OCI-LY1 (cell line): ENCODE measurements at regions not wholly inside any gene's neighbourhood (a gene's known extent, or its start where the extent isn't known, plus 50 kb on each side); places are given as distances from the start of the nearest gene placed in this dataset.

Experiments used
- H2AFZ ChIP-seq: fragments of 200-600 bp; sonication (generic), shearing (Covaris generic); 2 replicates; pipeline ENCODE4 v1.6.0; 2014; ENCODE audit warnings: antibody characterized with exemption, mild to moderate bottlenecking, low read length
- H3F3A ChIP-seq: fragments of 200-600 bp; sonication (generic), shearing (Covaris generic); 2 replicates; pipeline ENCODE4 v1.6.0; 2014; ENCODE audit warnings: mild to moderate bottlenecking, antibody characterized with exemption, low read length, moderate library complexity; ENCODE audit not compliant: insufficient read depth
- H3K27ac ChIP-seq: fragments of 200-600 bp; sonication (generic); 2 replicates; pipeline ENCODE4 v1.5.1; 2014; ENCODE audit warnings: low read length, mixed run types, mild to moderate bottlenecking, low read depth; ENCODE audit not compliant: poor library complexity, severe bottlenecking
- H3K27me3 ChIP-seq: fragments of 200-600 bp; sonication (generic); 2 replicates; pipeline ENCODE4 v1.6.0; 2014; ENCODE audit warnings: antibody characterized with exemption, mild to moderate bottlenecking, low read length, moderate library complexity; ENCODE audit not compliant: insufficient read depth
- H3K36me3 ChIP-seq: fragments of 200-600 bp; sonication (generic); 2 replicates; pipeline ENCODE4 v1.6.1; 2014; ENCODE audit warnings: mild to moderate bottlenecking, antibody characterized with exemption, low read length, moderate library complexity, mixed read lengths; ENCODE audit not compliant: insufficient read depth
- H3K4me1 ChIP-seq: fragments of 200-600 bp; sonication (generic); 2 replicates; pipeline ENCODE4 v1.5.1; 2014; ENCODE audit warnings: mild to moderate bottlenecking, low read length, moderate library complexity; ENCODE audit not compliant: insufficient read depth, severe bottlenecking
- H3K4me2 ChIP-seq: fragments of 200-600 bp; sonication (generic), shearing (Covaris generic); 2 replicates; pipeline ENCODE4 v1.6.1; 2014; ENCODE audit warnings: low read length
- H3K4me3 ChIP-seq: fragments of 200-600 bp; sonication (generic); 2 replicates; pipeline ENCODE4 v1.5.1; 2014; ENCODE audit warnings: low read length, low read depth, mild to moderate bottlenecking, mixed read lengths; ENCODE audit not compliant: poor library complexity, severe bottlenecking
- H3K79me2 ChIP-seq: fragments of 200-600 bp; shearing (Covaris generic); 2 replicates; pipeline ENCODE4 v1.6.1; 2016; ENCODE audit warnings: mixed run types, low read length, mixed read lengths; ENCODE audit not compliant: insufficient read depth
- H3K9ac ChIP-seq: fragments of 200-600 bp; sonication (generic), shearing (Covaris generic); 2 replicates; pipeline ENCODE4 v1.6.1; 2014; ENCODE audit warnings: mild to moderate bottlenecking, low read length, mixed read lengths
- H3K9me2 ChIP-seq: fragments of 200-600 bp; sonication (generic), shearing (Covaris generic); 2 replicates; pipeline ENCODE4 v1.6.1; 2014; ENCODE audit warnings: low read depth, mild to moderate bottlenecking, low read length, mixed read lengths
- H3K9me3 ChIP-seq: fragments of 200-600 bp; shearing (Covaris generic); 2 replicates; pipeline ENCODE4 v1.6.1; 2014; ENCODE audit warnings: low read length, mixed read lengths
- H4K20me1 ChIP-seq: fragments of 200-600 bp; sonication (generic), shearing (Covaris generic); 2 replicates; pipeline ENCODE4 v1.6.0; 2016; ENCODE audit warnings: mild to moderate bottlenecking, low read length; ENCODE audit not compliant: insufficient read depth
- CTCF ChIP-seq: fragments of 200-600 bp; sonication (generic), shearing (Covaris generic); IDR thresholded peaks from 2 replicates; pipeline ENCODE4 v1.5.1; 2017; ENCODE audit warnings: mild to moderate bottlenecking, antibody characterized with exemption, low read length, moderate library complexity, mixed read lengths
- EZH2 ChIP-seq: fragments of 200-600 bp; sonication (generic), shearing (Covaris generic); IDR thresholded peaks from 2 replicates; pipeline ENCODE4 v1.8.0; 2017; ENCODE audit warnings: borderline replicate concordance, mixed run types, mild to moderate bottlenecking, antibody characterized with exemption, low read length, moderate library complexity, mixed read lengths

- no peaks in the 10 kb centered on the region for H4K20me1 ChIP-seq
- TF ChIP-seq EZH2: no peak
- peak; percentile 45; the same call in 1 of the 2 replicates for TF ChIP-seq CTCF
- no peak overlapping the region for H3K4me3 ChIP-seq
- H3K9me2 ChIP-seq: no peaks in the 10 kb centered on the region
- H3K36me3 ChIP-seq: no peaks in the 10 kb centered on the region
- no peak overlapping the region for H3K4me2 ChIP-seq
- no peaks in the 10 kb centered on the region for H3K27me3 ChIP-seq
- no peaks in the 10 kb centered on the region for H3F3A ChIP-seq
- H3K4me1 ChIP-seq: no peaks in the 10 kb centered on the region
- no peak overlapping the region for H3K27ac ChIP-seq
- H3K79me2 ChIP-seq: no peaks in the 10 kb centered on the region
- H3K9me3 ChIP-seq: no peaks in the 10 kb centered on the region
- no peak overlapping the region for H2AFZ ChIP-seq
- H3K9ac ChIP-seq: no peak overlapping the region
These were observed 346.6 kb downstream of the CENPC start for GRCh38 chr4:67198727-67199126.

- Histone ChIP-seq H3K9me2 (no peaks in the 10 kb centered on the region), H3K79me2 (no peaks in the 10 kb centered on the region), H2AFZ (no peak overlapping the region), H3K27ac (no peak overlapping the region), H3K36me3 (no peaks in the 10 kb centered on the region), H3K9me3 (no peaks in the 10 kb centered on the region), H3K9ac (no peak overlapping the region), H3K4me1 (no peaks in the 10 kb centered on the region), H3F3A (no peaks in the 10 kb centered on the region), H3K4me2 (no peak overlapping the region), H4K20me1 (no peaks in the 10 kb centered on the region), H3K27me3 (no peaks in the 10 kb centered on the region), H3K4me3 (no peak overlapping the region)
- TF ChIP-seq EZH2: no peak
These were observed 377.5 kb downstream of the CENPC start for GRCh38 chr4:67167849-67168248.

GRCh38 chr4:67162690-67163089 lies 382.6 kb downstream of the CENPC start:
- H3K4me2 ChIP-seq: no peak overlapping the region
- no peaks in the 10 kb centered on the region for H3K27me3 ChIP-seq
- no peaks in the 10 kb centered on the region for H3K36me3 ChIP-seq
- H3F3A ChIP-seq: no peaks in the 10 kb centered on the region
- H3K4me1 ChIP-seq: no peaks in the 10 kb centered on the region
- H3K9me3 ChIP-seq: no peaks in the 10 kb centered on the region
- no peak overlapping the region for H3K9ac ChIP-seq
- TF ChIP-seq CTCF: no peak
- no peak for TF ChIP-seq EZH2
- H3K27ac ChIP-seq: no peak overlapping the region
- no peak overlapping the region for H3K4me3 ChIP-seq
- no peaks in the 10 kb centered on the region for H4K20me1 ChIP-seq
- no peaks in the 10 kb centered on the region for H3K9me2 ChIP-seq
- no peaks in the 10 kb centered on the region for H3K79me2 ChIP-seq
- no peak overlapping the region for H2AFZ ChIP-seq

GRCh38 chr4:67161311-67161710 lies 384.0 kb downstream of the CENPC start:
- no peaks in the 10 kb centered on the region for H3K9me3 ChIP-seq
- H3K36me3 ChIP-seq: no peaks in the 10 kb centered on the region
- H2AFZ ChIP-seq: no peak overlapping the region
- no peaks in the 10 kb centered on the region for H4K20me1 ChIP-seq
- H3K4me2 ChIP-seq: no peak overlapping the region
- no peak overlapping the region for H3K27ac ChIP-seq
- H3F3A ChIP-seq: no peaks in the 10 kb centered on the region
- no peaks in the 10 kb centered on the region for H3K27me3 ChIP-seq
- H3K9ac ChIP-seq: no peak overlapping the region
- TF ChIP-seq CTCF (no peak), EZH2 (no peak)
- H3K79me2 ChIP-seq: no peaks in the 10 kb centered on the region
- no peaks in the 10 kb centered on the region for H3K4me1 ChIP-seq
- H3K4me3 ChIP-seq: no peak overlapping the region
- no peaks in the 10 kb centered on the region for H3K9me2 ChIP-seq
